Aorta (tissue), 5 donors: ENCODE measurements at regions not wholly inside any gene's neighbourhood (a gene's known extent, or its start where the extent isn't known, plus 50 kb on each side); places are given as distances from the start of the nearest gene placed in this dataset.

ENCODE experiments used
- ATAC-seq: fragments of 200-7000 bp; cut with Tn5 transposase; one replicate; pipeline ENCODE4 v1.9.1; 2022; ENCODE audit warnings: moderate library complexity; ENCODE audit not compliant: low FRiP score
- DNase-seq, 2 donors: peaks; one replicate each; pipeline ENCODE4 v3.0.0-alpha.2; 2020
- H3K27ac ChIP-seq, 2 donors: one replicate each; pipeline ENCODE4 v1.5.1; 2013; ENCODE audit warnings: low read length in 2 of 2, mild to moderate bottlenecking in 2 of 2, moderate library complexity in 2 of 2, control low read depth in 1 of 2, inconsistent platforms in 1 of 2, low read depth in 1 of 2
- H3K27me3 ChIP-seq, 2 donors: one replicate each; pipeline ENCODE4 v1.6.1; 2013; ENCODE audit warnings: control low read depth in 1 of 2, low read length in 1 of 2, mild to moderate bottlenecking in 1 of 2, moderate library complexity in 1 of 2; ENCODE audit not compliant: insufficient read depth in 2 of 2, control insufficient read depth in 1 of 2
- H3K36me3 ChIP-seq, 2 donors: one replicate each; pipeline ENCODE4 v1.6.1; 2013; ENCODE audit warnings: control low read depth in 1 of 2, low read length in 1 of 2, mild to moderate bottlenecking in 1 of 2; ENCODE audit not compliant: insufficient read depth in 2 of 2, control insufficient read depth in 1 of 2
- H3K4me1 ChIP-seq, 2 donors: one replicate each; pipeline ENCODE4 v1.6.1; 2013; ENCODE audit warnings: low read length in 2 of 2, control low read depth in 1 of 2, mild to moderate bottlenecking in 1 of 2, moderate library complexity in 1 of 2; ENCODE audit not compliant: insufficient read depth in 2 of 2, control insufficient read depth in 1 of 2
- H3K4me3 ChIP-seq, 2 donors: one replicate each; pipeline ENCODE4 v1.5.1; 2013; ENCODE audit warnings: low read length in 2 of 2, control low read depth in 1 of 2, mild to moderate bottlenecking in 1 of 2
- H3K9me3 ChIP-seq: one replicate; pipeline ENCODE4 v1.6.1; 2013; ENCODE audit warnings: mild to moderate bottlenecking, low read length; ENCODE audit not compliant: control insufficient read depth
- WGBS, 2 donors: extraction: QIAGEN DNeasy Blood & Tissue Kit; methylation state at CpG; one replicate each; pipeline ENCODE4 v1.1.7; 2013; 5-methylcytosine and 5-hydroxymethylcytosine counted together
- intact Hi-C, 2 donors: fragments of 100-400 bp; cut with DNase I; formaldehyde crosslinking; loops; one replicate each; pipeline versions ENCODE4 v1.14.2 to v1.15.0; 2022
- donor health status: healthy with polysubstance abuse.
- donor health status: Bipolar disorder and iron deficiency.
- donor health status: DM: no; HTN: no; CAD: no.
- donor health status: DM: no; HTN: no; CAD: no.
- donor health status: DM: yes; HTN: yes; CAD: no.

GRCh38 chr10:8321990-8322389 is 267.5 kb downstream of the GATA3 start:
- Histone ChIP-seq H3K36me3 (no peaks in the 10 kb centered on the region), H3K4me3 (no peak overlapping the region), H3K9me3 (no peaks in the 10 kb centered on the region), H3K27me3 (no peaks in the 10 kb centered on the region), H3K4me1 (no peaks in the 10 kb centered on the region), H3K27ac (no peak overlapping the region)
- ATAC-seq (no peak), DNase-seq (no peak)
- intact Hi-C loops: no loop called here
- 61 to 65% methylated on average over 2 of the region's 2 CpGs for WGBS, 2 donors

- Histone ChIP-seq H3K27ac (no peak overlapping the region), H3K27me3 (no peaks in the 10 kb centered on the region), H3K4me1 (no peaks in the 10 kb centered on the region), H3K9me3 (no peaks in the 10 kb centered on the region), H3K4me3 (no peak overlapping the region), H3K36me3 (no peaks in the 10 kb centered on the region)
- ATAC-seq (no peak), DNase-seq (no peak)
- intact Hi-C loops: no loop called here
- 3 to 5% methylated on average over 3 of the region's 3 CpGs for WGBS, 2 donors
These were observed 269.1 kb downstream of the GATA3 start for GRCh38 chr10:8323428-8324054.

- Histone ChIP-seq H3K36me3 (no peaks in the 10 kb centered on the region), H3K27me3 (no peaks in the 10 kb centered on the region), H3K27ac (no peak overlapping the region), H3K9me3 (no peaks in the 10 kb centered on the region), H3K4me1 (no peaks in the 10 kb centered on the region), H3K4me3 (no peak overlapping the region)
- ATAC-seq: no peak
- intact Hi-C loops: no loop called here
- DNase-seq: no peak
- WGBS, 2 donors: 61 to 77% methylated on average over 6 of the region's 6 CpGs
These were observed 270.8 kb downstream of the GATA3 start for GRCh38 chr10:8325024-8325980.

- Histone ChIP-seq H3K27ac (no peak overlapping the region), H3K9me3 (no peaks in the 10 kb centered on the region), H3K4me1 (no peaks in the 10 kb centered on the region), H3K36me3 (no peaks in the 10 kb centered on the region), H3K4me3 (no peak overlapping the region), H3K27me3 (no peaks in the 10 kb centered on the region)
- ATAC-seq (no peak), DNase-seq (no peak)
- intact Hi-C loops: no loop called here
- 71 to 72% methylated on average over 18 of the region's 18 CpGs for WGBS, 2 donors
These were observed 272.1 kb downstream of the GATA3 start for GRCh38 chr10:8326396-8327139.

GRCh38 chr10:8327140-8327423 is 272.6 kb downstream of the GATA3 start:
- Histone ChIP-seq H3K4me1 (no peaks in the 10 kb centered on the region), H3K36me3 (no peaks in the 10 kb centered on the region), H3K27ac (no peak overlapping the region), H3K27me3 (no peaks in the 10 kb centered on the region), H3K4me3 (no peak overlapping the region), H3K9me3 (no peaks in the 10 kb centered on the region)
- DNase-seq: no peak
- no peak for ATAC-seq
- 55 to 59% methylated on average over 1 of the region's 1 CpG for WGBS, 2 donors
- intact Hi-C loops: no loop called here

- ATAC-seq: no peak
- H3K4me1 ChIP-seq: no peaks in the 10 kb centered on the region
- H3K36me3 ChIP-seq: no peaks in the 10 kb centered on the region
- no peaks in the 10 kb centered on the region for H3K9me3 ChIP-seq
- no peaks in the 10 kb centered on the region for H3K27me3 ChIP-seq
- intact Hi-C loops: no loop called here
- no peak overlapping the region for H3K4me3 ChIP-seq
- no peak overlapping the region for H3K27ac ChIP-seq
- DNase-seq: no peak
- 73 to 78% methylated on average over 14 of the region's 14 CpGs for WGBS, 2 donors
These were observed 276.9 kb downstream of the GATA3 start for GRCh38 chr10:8331387-8331786.

- ATAC-seq (peak; percentile 77), DNase-seq (peak; percentile 68 to 79)
- no peak overlapping the region for H3K27ac ChIP-seq
- peaks cover 2% of the 10 kb centered on the region for H3K9me3 ChIP-seq
- H3K27me3 ChIP-seq: peaks cover 0 to 4% of the 10 kb centered on the region in 2 donors
- H3K4me3 ChIP-seq: no peak overlapping the region
- intact Hi-C loops: no loop called here
- no peaks in the 10 kb centered on the region for H3K36me3 ChIP-seq
- WGBS, 2 donors: 3 to 4% methylated on average over 34 of the region's 34 CpGs
- H3K4me1 ChIP-seq: no peaks in the 10 kb centered on the region
These were observed 277.6 kb downstream of the GATA3 start for GRCh38 chr10:8331896-8332729.

GRCh38 chr10:8332730-8333111 is 278.2 kb downstream of the GATA3 start:
- H3K4me1 ChIP-seq: no peaks in the 10 kb centered on the region
- intact Hi-C loops: no loop called here
- no peak overlapping the region for H3K27ac ChIP-seq
- peaks cover 0 to 4% of the 10 kb centered on the region in 2 donors for H3K27me3 ChIP-seq
- no peak for DNase-seq
- no peak overlapping the region for H3K4me3 ChIP-seq
- ATAC-seq: no peak
- peaks cover 2% of the 10 kb centered on the region for H3K9me3 ChIP-seq
- no peaks in the 10 kb centered on the region for H3K36me3 ChIP-seq
- 10 to 11% methylated on average over 6 of the region's 6 CpGs for WGBS, 2 donors
